WTC11 (cell line): ENCODE measurements at regions not wholly inside any gene's neighbourhood (a gene's known extent, or its start where the extent isn't known, plus 50 kb on each side); places are given as distances from the start of the nearest gene placed in this dataset.

ENCODE experiments used
- ATF2 ChIP-seq: sonication (generic); formaldehyde crosslinking; IDR thresholded peaks from 2 replicates; pipeline ENCODE4 v1.8.1; 2022; ENCODE audit warnings: low read depth, missing genetic modification reagents, borderline replicate concordance
- CTCF ChIP-seq: fragments of 200-600 bp; IDR thresholded peaks from 2 replicates; pipeline ENCODE4 v1.8.0; 2022; ENCODE audit warnings: antibody characterized with exemption
- EMX1 ChIP-seq: fragments of 250-450 bp; sonication (Bioruptor Pico); IDR thresholded peaks from 2 replicates; pipeline ENCODE4 v1.8.0; 2021; ENCODE audit warnings: mild to moderate bottlenecking
- JUN ChIP-seq: sonication (generic); formaldehyde crosslinking; IDR thresholded peaks from 2 replicates; pipeline ENCODE4 v1.8.0; 2023; ENCODE audit warnings: mild to moderate bottlenecking, missing genetic modification reagents
- MAX ChIP-seq: sonication (generic); formaldehyde crosslinking; IDR thresholded peaks from 2 replicates; pipeline ENCODE4 v1.8.0; 2022; ENCODE audit warnings: mild to moderate bottlenecking, missing genetic modification reagents
- PREB ChIP-seq: sonication (generic); formaldehyde crosslinking; IDR thresholded peaks from 2 replicates; pipeline ENCODE4 v1.8.1; 2022; ENCODE audit warnings: mild to moderate bottlenecking, missing genetic modification reagents, moderate library complexity, borderline replicate concordance

GRCh38 chr15:54792526-54792925, 404.2 kb downstream of the RSL24D1 start:
- TF ChIP-seq ATF2, result no peak
- TF ChIP-seq CTCF, result no peak
- TF ChIP-seq PREB (CRISPR knock-in tag), result no peak
- TF ChIP-seq JUN (CRISPR knock-in tag), result no peak
- TF ChIP-seq MAX (CRISPR knock-in tag), result no peak
- no peak for TF ChIP-seq EMX1 (CRISPR knock-in tag)
